Transverse colon (tissue), 4 donors: ENCODE measurements at regions not wholly inside any gene's neighbourhood (a gene's known extent, or its start where the extent isn't known, plus 50 kb on each side); places are given as distances from the start of the nearest gene placed in this dataset.
"Not testable (repeated sequence)": the region's sequence is repeated elsewhere in the genome, so short reads cannot be mapped to it uniquely, and the experiment has no call there.

Experiments used
- DNase-seq: peaks from one replicate; pipeline ENCODE4 v3.0.0-alpha.2; 2019
- H3K27ac ChIP-seq, 4 donors: fragments of 200-600 bp; sonication (generic); 2 replicates each; pipeline ENCODE4 v1.5.1; 2016 to 2018; ENCODE audit warnings: inconsistent platforms in 4 of 4
- H3K27me3 ChIP-seq: fragments of 200-600 bp; sonication (generic); 2 replicates; pipeline ENCODE4 v1.5.1; 2017; ENCODE audit warnings: inconsistent platforms
- H3K36me3 ChIP-seq, 4 donors: fragments of 200-600 bp; sonication (generic); 2 replicates each; pipeline ENCODE4 v1.5.1; 2017 to 2019; ENCODE audit warnings: inconsistent platforms in 4 of 4
- H3K4me1 ChIP-seq, 4 donors: fragments of 200-600 bp; sonication (generic); 2 replicates each; pipeline ENCODE4 v1.5.1; 2017 to 2020; ENCODE audit warnings: inconsistent platforms in 4 of 4
- H3K4me3 ChIP-seq, 4 donors: fragments of 200-600 bp; sonication (generic); 1 replicate in 1 of 4; 2 replicates in 3 of 4; pipeline versions ENCODE4 v1.5.1 to v1.6.1; 2017 to 2019; ENCODE audit warnings: inconsistent platforms in 4 of 4
- H3K9me3 ChIP-seq, 2 donors: fragments of 200-600 bp; sonication (generic); 2 replicates each; pipeline ENCODE4 v1.5.1; 2017 to 2019; ENCODE audit warnings: inconsistent platforms in 2 of 2
- EP300 ChIP-seq: sonication (generic); formaldehyde crosslinking; IDR thresholded peaks from one replicate; pipeline ENCODE4 v1.6.1; 2017; ENCODE audit warnings: antibody characterized with exemption, low read depth
- POLR2A ChIP-seq: fragments of 450-650 bp; IDR thresholded peaks from one replicate; pipeline ENCODE4 v1.6.1; 2016; ENCODE audit warnings: antibody characterized with exemption, mild to moderate bottlenecking, moderate library complexity
- POLR2AphosphoS5 ChIP-seq, 3 donors: sonication (generic); formaldehyde crosslinking; IDR thresholded peaks; one replicate each; pipeline ENCODE4 v1.6.1; 2016; ENCODE audit warnings: antibody characterized with exemption in 3 of 3
- WGBS, 2 donors: methylation state at CpG; one replicate each; pipeline ENCODE4 v1.1.5; 2018; ENCODE audit warnings: low coverage in 1 of 2; 5-methylcytosine and 5-hydroxymethylcytosine counted together
- in situ Hi-C, 4 donors: fragments of 200-750 bp; cut with MboI; loops; one replicate each; pipeline versions ENCODE4 v1.15.0 to v1.15.1; 2017; ENCODE audit warnings: low sequenced_read_pairs in 3 of 4, low pct_ligation_motif_present in 1 of 4, low pct_unique_long_range_greater_than_20kb in 1 of 4
- intact Hi-C: fragments of 100-400 bp; cut with DNase I; formaldehyde crosslinking; loops from one replicate; pipeline ENCODE4 v1.15.1; 2023; ENCODE audit warnings: low total_unique reads
- TF ChIP-seq, protein P1 (sequence below), 5 experiments: fragments of 200-600 bp in 3 of 5; fragments of 450-650 bp in 2 of 5; sonication (generic) in 3 of 5; IDR thresholded peaks; 1 replicate in 2 of 5; 2 replicates in 3 of 5; pipeline ENCODE4 v1.5.1; 2016 to 2017; ENCODE audit warnings: antibody characterized with exemption in 5 of 5, inconsistent platforms in 3 of 5, mild to moderate bottlenecking in 2 of 5, moderate library complexity in 1 of 5

DNA sequence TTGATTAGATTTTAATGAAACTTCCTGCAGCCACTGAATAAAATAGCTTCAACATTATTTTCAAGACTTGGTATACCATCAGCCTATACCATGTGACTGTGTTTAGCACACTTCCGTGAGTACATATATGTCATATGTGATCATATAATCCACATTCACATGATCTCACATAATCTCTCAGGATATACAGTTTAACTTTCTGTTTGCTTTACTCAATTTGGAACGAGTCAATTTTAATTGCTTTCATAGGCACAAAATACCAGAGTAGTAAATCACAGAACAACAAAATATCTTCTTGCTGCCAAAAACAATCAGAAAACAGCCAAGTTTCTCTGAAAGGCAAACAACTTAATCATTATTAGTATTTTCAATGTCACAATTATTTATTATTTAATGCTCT, 731.1 kb upstream of the DIAPH2 start:
- 50 to 55% methylated on average over 2 of the region's 2 CpGs for WGBS, 2 donors
- Histone ChIP-seq H3K9me3 (no peaks in the 10 kb centered on the region), H3K27ac (no peak overlapping the region), H3K36me3 (no peaks in the 10 kb centered on the region), H3K4me1 (no peaks in the 10 kb centered on the region), H3K4me3 (no peak overlapping the region), H3K27me3 (no peaks in the 10 kb centered on the region)
- TF ChIP-seq, protein P1, sequence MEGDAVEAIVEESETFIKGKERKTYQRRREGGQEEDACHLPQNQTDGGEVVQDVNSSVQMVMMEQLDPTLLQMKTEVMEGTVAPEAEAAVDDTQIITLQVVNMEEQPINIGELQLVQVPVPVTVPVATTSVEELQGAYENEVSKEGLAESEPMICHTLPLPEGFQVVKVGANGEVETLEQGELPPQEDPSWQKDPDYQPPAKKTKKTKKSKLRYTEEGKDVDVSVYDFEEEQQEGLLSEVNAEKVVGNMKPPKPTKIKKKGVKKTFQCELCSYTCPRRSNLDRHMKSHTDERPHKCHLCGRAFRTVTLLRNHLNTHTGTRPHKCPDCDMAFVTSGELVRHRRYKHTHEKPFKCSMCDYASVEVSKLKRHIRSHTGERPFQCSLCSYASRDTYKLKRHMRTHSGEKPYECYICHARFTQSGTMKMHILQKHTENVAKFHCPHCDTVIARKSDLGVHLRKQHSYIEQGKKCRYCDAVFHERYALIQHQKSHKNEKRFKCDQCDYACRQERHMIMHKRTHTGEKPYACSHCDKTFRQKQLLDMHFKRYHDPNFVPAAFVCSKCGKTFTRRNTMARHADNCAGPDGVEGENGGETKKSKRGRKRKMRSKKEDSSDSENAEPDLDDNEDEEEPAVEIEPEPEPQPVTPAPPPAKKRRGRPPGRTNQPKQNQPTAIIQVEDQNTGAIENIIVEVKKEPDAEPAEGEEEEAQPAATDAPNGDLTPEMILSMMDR (IDR thresholded peaks at IDR 0.05): no peak
- TF ChIP-seq POLR2AphosphoS5 (IDR thresholded peaks at IDR 0.05) (no peak), EP300 (no peak), POLR2A (no peak)
- no peak for DNase-seq
- intact Hi-C loops (no loop called here), in situ Hi-C loops (no loop called here)

DNA sequence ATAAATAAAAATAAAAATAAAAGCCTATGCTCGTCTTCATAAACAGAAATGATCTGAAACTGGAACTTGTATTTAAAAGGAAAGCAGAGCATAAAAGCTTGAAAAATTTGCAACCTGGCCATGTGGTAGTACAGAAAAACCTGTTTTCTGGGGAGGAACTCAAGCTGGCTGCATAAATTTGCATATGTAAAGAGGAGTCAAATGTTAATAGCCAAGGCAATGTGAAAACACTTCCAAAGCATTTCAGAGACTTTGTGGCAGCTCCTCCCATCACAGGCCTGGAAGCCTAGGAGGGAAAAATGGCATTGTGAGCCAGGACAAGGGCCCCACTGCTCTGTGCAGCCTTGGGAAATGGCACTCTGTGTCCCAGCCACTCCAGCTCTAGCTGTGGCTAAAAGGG, 727.9 kb upstream of the DIAPH2 start:
- WGBS, 2 donors: 50 to 71% methylated on average over 1 of the region's 1 CpG
- in situ Hi-C loops: no loop called here

DNA sequence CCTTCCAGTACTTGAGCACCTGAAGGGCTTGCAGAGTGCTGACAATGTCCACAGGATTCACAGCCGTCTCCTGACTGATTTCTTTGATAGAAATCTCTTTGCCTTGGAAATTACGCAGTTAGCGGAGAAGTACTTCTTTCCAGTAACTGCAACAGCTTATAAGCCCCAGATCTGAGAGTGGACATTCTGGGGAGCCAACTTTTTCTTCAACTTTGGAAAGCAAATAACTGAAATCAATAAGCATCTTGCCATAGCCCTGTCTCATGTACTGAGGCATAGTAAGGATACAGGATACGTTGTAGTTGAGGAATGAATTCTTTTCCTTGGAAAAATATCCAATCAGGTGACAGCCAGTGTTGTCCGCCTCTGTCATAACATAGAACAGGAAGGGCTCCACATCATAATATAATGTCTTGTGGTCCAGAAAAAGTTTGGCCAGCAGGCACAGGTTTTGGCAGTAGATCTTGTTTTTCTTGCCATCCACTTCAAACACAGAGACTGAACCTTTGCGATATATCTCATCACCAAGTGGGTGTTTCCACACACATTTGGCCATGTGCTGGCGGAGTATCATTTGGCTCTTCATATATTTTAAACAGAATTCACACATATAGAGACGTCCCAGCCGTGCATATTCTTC, 711.1 kb upstream of the DIAPH2 start:
- H3K4me3 ChIP-seq, H3K27ac ChIP-seq, intact Hi-C loops, DNase-seq, H3K4me1 ChIP-seq, H3K27me3 ChIP-seq, H3K9me3 ChIP-seq, H3K36me3 ChIP-seq, in situ Hi-C loops: not testable (repeated sequence)
- 60 to 80% methylated on average over 5 to 9 of the region's 9 CpGs for WGBS, 2 donors

More for the DNA sequence above, 727.9 kb upstream of the DIAPH2 start:
- intact Hi-C loops: no loop called here
- no peaks in the 10 kb centered on the region for H3K9me3 ChIP-seq
- DNase-seq: no peak
- H3K36me3 ChIP-seq: no peaks in the 10 kb centered on the region
- H3K27me3 ChIP-seq: no peaks in the 10 kb centered on the region
- H3K4me1 ChIP-seq: no peaks in the 10 kb centered on the region
- TF ChIP-seq, protein P1 (IDR thresholded peaks at IDR 0.05): no peak
- TF ChIP-seq POLR2A (no peak), EP300 (no peak)
- H3K27ac ChIP-seq: no peak overlapping the region
- H3K4me3 ChIP-seq: no peak overlapping the region

DNA sequence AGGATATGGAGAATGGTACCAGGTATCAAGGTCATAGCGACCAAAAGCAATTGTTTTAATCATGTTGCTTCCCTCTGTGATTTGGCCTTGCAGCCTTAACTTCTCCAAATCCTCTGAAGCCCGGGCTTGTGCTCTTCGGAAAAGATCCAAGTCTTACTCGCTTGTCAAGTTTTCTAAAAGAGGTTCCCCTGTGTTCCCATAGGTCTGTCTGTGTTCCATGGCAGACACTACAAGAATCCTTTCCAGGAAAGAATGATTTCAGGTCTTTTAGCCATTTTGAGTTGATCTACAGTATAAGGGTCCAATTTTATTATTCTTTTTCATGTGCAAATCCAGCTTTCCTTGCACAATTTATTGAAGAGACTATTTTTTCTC, 710.6 kb upstream of the DIAPH2 start:
- no peaks in the 10 kb centered on the region for H3K4me1 ChIP-seq
- no peak overlapping the region for H3K4me3 ChIP-seq
- intact Hi-C loops: no loop called here
- no peak for DNase-seq
- 75 to 81% methylated on average over 4 of the region's 4 CpGs for WGBS, 2 donors
- no peaks in the 10 kb centered on the region for H3K9me3 ChIP-seq
- no peaks in the 10 kb centered on the region for H3K27me3 ChIP-seq
- H3K27ac ChIP-seq: no peak overlapping the region
- in situ Hi-C loops: no loop called here
- TF ChIP-seq, protein P1 (IDR thresholded peaks at IDR 0.05): no peak
- TF ChIP-seq POLR2AphosphoS5 (IDR thresholded peaks at IDR 0.05): no peak
- TF ChIP-seq EP300: no peak
- no peaks in the 10 kb centered on the region for H3K36me3 ChIP-seq

DNA sequence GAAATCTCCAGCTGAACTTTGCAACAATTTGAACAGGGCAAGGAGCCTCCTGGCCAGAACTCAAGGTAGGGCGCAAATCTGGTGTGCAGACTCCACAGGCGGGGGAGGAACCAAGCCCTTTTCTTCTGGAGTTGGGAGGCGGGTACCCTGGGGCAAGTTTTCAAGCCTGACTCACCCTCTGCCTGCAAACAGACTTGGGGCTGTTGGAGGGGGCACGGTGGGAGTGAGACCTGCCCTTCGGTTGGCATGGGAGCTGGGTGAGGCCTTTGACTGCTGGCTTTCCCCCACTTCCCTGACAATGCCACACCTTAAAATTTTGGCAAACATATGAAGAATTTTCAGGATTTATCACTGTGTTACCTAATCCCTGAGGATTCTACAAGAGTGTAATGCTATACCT, 709.8 kb upstream of the DIAPH2 start:
- 81% methylated on average over 5 of the region's 5 CpGs; no CpG with 5 or more reads in 1 of the 2 donors for WGBS, 2 donors
- TF ChIP-seq POLR2A: no peak
- no peak for TF ChIP-seq EP300
- TF ChIP-seq, protein P1 (IDR thresholded peaks at IDR 0.05): no peak
- no peak for TF ChIP-seq POLR2AphosphoS5 (IDR thresholded peaks at IDR 0.05)
- in situ Hi-C loops: no loop called here

More for the DNA sequence above, 709.8 kb upstream of the DIAPH2 start:
- no peak overlapping the region for H3K4me3 ChIP-seq
- intact Hi-C loops: no loop called here
- no peaks in the 10 kb centered on the region for H3K9me3 ChIP-seq
- H3K27ac ChIP-seq: no peak overlapping the region
- no peaks in the 10 kb centered on the region for H3K4me1 ChIP-seq
- no peaks in the 10 kb centered on the region for H3K36me3 ChIP-seq
- no peaks in the 10 kb centered on the region for H3K27me3 ChIP-seq
- DNase-seq: no peak
